Activated CD4-positive, alpha-beta memory T cell treated with anti-CD3 and anti-CD28 coated beads, Interleukin-2, amount 10 ng/mL, durations not matched to agents 7 days and 5 days (primary cell): ENCODE measurements at regions not wholly inside any gene's neighbourhood (a gene's known extent, or its start where the extent isn't known, plus 50 kb on each side); places are given as distances from the start of the nearest gene placed in this dataset.

Source experiments
- CTCF ChIA-PET: fragments of 350-600 bp; sonication (Branson Sonifier 250); formaldehyde crosslinking; loops from one replicate; lab custom pipeline; 2021; ENCODE audit warnings: antibody characterized with exemption, inconsistent platforms; lab: Charles Lee
- POLR2A ChIA-PET: fragments of 350-600 bp; sonication (Branson Sonifier 250); formaldehyde crosslinking; loops from one replicate; lab custom pipeline; 2021; ENCODE audit warnings: antibody characterized with exemption; lab: Charles Lee
- DNase-seq: peaks from one replicate; pipeline ENCODE4 v3.0.0-alpha.2; 2020
- H3K27ac Mint-ChIP-seq: one replicate; pipeline ENCODE4 v1.8.0; 2021; ENCODE audit warnings: mild to moderate bottlenecking, mixed read lengths
- H3K27me3 Mint-ChIP-seq: one replicate; pipeline ENCODE4 v1.8.0; 2021; ENCODE audit warnings: mixed read lengths
- H3K36me3 Mint-ChIP-seq: one replicate; pipeline ENCODE4 v1.8.0; 2021; ENCODE audit warnings: low read depth, mixed read lengths
- H3K4me1 Mint-ChIP-seq: one replicate; pipeline ENCODE4 v1.8.0; 2021; ENCODE audit warnings: mixed read lengths
- H3K4me3 Mint-ChIP-seq: one replicate; pipeline ENCODE4 v1.8.0; 2021; ENCODE audit warnings: mild to moderate bottlenecking, mixed read lengths
- H3K9me3 Mint-ChIP-seq: one replicate; pipeline ENCODE4 v1.8.0; 2021; ENCODE audit warnings: mixed read lengths

GRCh38 chr15:29364426-29365078, 94.9 kb upstream of the NSMCE3 start:
- H3K27ac Mint-ChIP-seq, result no peak overlapping the region
- H3K9me3 Mint-ChIP-seq, result peaks cover 11% of the 10 kb centered on the region
- H3K27me3 Mint-ChIP-seq, result peaks cover 1% of the 10 kb centered on the region
- POLR2A ChIA-PET, result no interaction called here
- H3K4me3 Mint-ChIP-seq, result no peak overlapping the region
- CTCF ChIA-PET, result no interaction called here
- no peak for DNase-seq
- H3K36me3 Mint-ChIP-seq, result no peaks in the 10 kb centered on the region
- no peaks in the 10 kb centered on the region for H3K4me1 Mint-ChIP-seq

- no peaks in the 10 kb centered on the region for H3K36me3 Mint-ChIP-seq
- ChIA-PET CTCF (no interaction called here), POLR2A (no interaction called here)
- H3K27ac Mint-ChIP-seq, result no peak overlapping the region
- H3K27me3 Mint-ChIP-seq, result peaks cover 1% of the 10 kb centered on the region
- no peak overlapping the region for H3K4me3 Mint-ChIP-seq
- H3K9me3 Mint-ChIP-seq, result no peaks in the 10 kb centered on the region
- no peaks in the 10 kb centered on the region for H3K4me1 Mint-ChIP-seq
- DNase-seq, result no peak
Measured at GRCh38 chr15:29361560-29361959, 91.9 kb upstream of the NSMCE3 start.

GRCh38 chr15:29360152-29360551, 90.5 kb upstream of the NSMCE3 start:
- H3K27ac Mint-ChIP-seq, result no peak overlapping the region
- H3K27me3 Mint-ChIP-seq, result peaks cover 1% of the 10 kb centered on the region
- no peak for DNase-seq
- POLR2A ChIA-PET, result no interaction called here
- no peaks in the 10 kb centered on the region for H3K9me3 Mint-ChIP-seq
- no peak overlapping the region for H3K4me3 Mint-ChIP-seq
- CTCF ChIA-PET, result no interaction called here
- H3K36me3 Mint-ChIP-seq, result no peaks in the 10 kb centered on the region
- H3K4me1 Mint-ChIP-seq, result no peaks in the 10 kb centered on the region

- Mint-ChIP-seq H3K36me3 (no peaks in the 10 kb centered on the region), H3K27ac (no peak overlapping the region), H3K9me3 (no peaks in the 10 kb centered on the region), H3K4me1 (no peaks in the 10 kb centered on the region), H3K4me3 (no peak overlapping the region), H3K27me3 (no peaks in the 10 kb centered on the region)
- DNase-seq, result no peak
- ChIA-PET CTCF (no interaction called here), POLR2A (no interaction called here)
Measured at GRCh38 chr15:29356786-29357185, 87.2 kb upstream of the NSMCE3 start.

- no peak overlapping the region for H3K4me3 Mint-ChIP-seq
- no peaks in the 10 kb centered on the region for H3K9me3 Mint-ChIP-seq
- ChIA-PET CTCF (no interaction called here), POLR2A (no interaction called here)
- H3K27ac Mint-ChIP-seq, result no peak overlapping the region
- no peak for DNase-seq
- H3K27me3 Mint-ChIP-seq, result no peaks in the 10 kb centered on the region
- no peaks in the 10 kb centered on the region for H3K4me1 Mint-ChIP-seq
- no peaks in the 10 kb centered on the region for H3K36me3 Mint-ChIP-seq
Measured at GRCh38 chr15:29355477-29355876, 85.9 kb upstream of the NSMCE3 start.

GRCh38 chr15:29352402-29352801, 82.8 kb upstream of the NSMCE3 start:
- CTCF ChIA-PET, result no interaction called here
- H3K4me3 Mint-ChIP-seq, result no peak overlapping the region
- no peaks in the 10 kb centered on the region for H3K27me3 Mint-ChIP-seq
- H3K4me1 Mint-ChIP-seq, result no peaks in the 10 kb centered on the region
- H3K27ac Mint-ChIP-seq, result no peak overlapping the region
- DNase-seq, result no peak
- H3K9me3 Mint-ChIP-seq, result no peaks in the 10 kb centered on the region
- POLR2A ChIA-PET, result no interaction called here
- H3K36me3 Mint-ChIP-seq, result no peaks in the 10 kb centered on the region

GRCh38 chr15:29349196-29349595, 79.6 kb upstream of the NSMCE3 start:
- Mint-ChIP-seq H3K4me3 (no peak overlapping the region), H3K27me3 (no peaks in the 10 kb centered on the region), H3K27ac (no peak overlapping the region), H3K36me3 (no peaks in the 10 kb centered on the region), H3K9me3 (no peaks in the 10 kb centered on the region), H3K4me1 (no peaks in the 10 kb centered on the region)
- no peak for DNase-seq
- ChIA-PET CTCF (no interaction called here), POLR2A (no interaction called here)

- no peaks in the 10 kb centered on the region for H3K4me1 Mint-ChIP-seq
- no peak overlapping the region for H3K4me3 Mint-ChIP-seq
- H3K36me3 Mint-ChIP-seq, result no peaks in the 10 kb centered on the region
- no peaks in the 10 kb centered on the region for H3K9me3 Mint-ChIP-seq
- DNase-seq, result no peak
- CTCF ChIA-PET, result no interaction called here
- POLR2A ChIA-PET, result no interaction called here
- no peak overlapping the region for H3K27ac Mint-ChIP-seq
- no peaks in the 10 kb centered on the region for H3K27me3 Mint-ChIP-seq
Measured at GRCh38 chr15:29348336-29348914, 78.8 kb upstream of the NSMCE3 start.

- DNase-seq, result no peak
- Mint-ChIP-seq H3K9me3 (no peaks in the 10 kb centered on the region), H3K4me3 (no peak overlapping the region), H3K36me3 (no peaks in the 10 kb centered on the region), H3K27ac (no peak overlapping the region), H3K27me3 (no peaks in the 10 kb centered on the region), H3K4me1 (no peaks in the 10 kb centered on the region)
- ChIA-PET POLR2A (no interaction called here), CTCF (no interaction called here)
Measured at GRCh38 chr15:29346998-29347397, 77.4 kb upstream of the NSMCE3 start.

- CTCF ChIA-PET, result no interaction called here
- no peak for DNase-seq
- H3K27me3 Mint-ChIP-seq, result no peaks in the 10 kb centered on the region
- no peaks in the 10 kb centered on the region for H3K9me3 Mint-ChIP-seq
- POLR2A ChIA-PET, result no interaction called here
- H3K27ac Mint-ChIP-seq, result no peak overlapping the region
- H3K4me3 Mint-ChIP-seq, result no peak overlapping the region
- no peaks in the 10 kb centered on the region for H3K4me1 Mint-ChIP-seq
- no peaks in the 10 kb centered on the region for H3K36me3 Mint-ChIP-seq
Measured at GRCh38 chr15:29345549-29346525, 76.2 kb upstream of the NSMCE3 start.

GRCh38 chr15:29344474-29344873, 74.9 kb upstream of the NSMCE3 start:
- H3K27ac Mint-ChIP-seq, result no peak overlapping the region
- H3K4me3 Mint-ChIP-seq, result no peak overlapping the region
- H3K4me1 Mint-ChIP-seq, result no peaks in the 10 kb centered on the region
- ChIA-PET POLR2A (no interaction called here), CTCF (interaction anchor here (1.0 kb wide), 1 partner anchor 242 kb away, joined by 3 read pairs; no protein-coding TSS in a partner anchor)
- no peaks in the 10 kb centered on the region for H3K27me3 Mint-ChIP-seq
- no peak for DNase-seq
- no peaks in the 10 kb centered on the region for H3K36me3 Mint-ChIP-seq
- H3K9me3 Mint-ChIP-seq, result no peaks in the 10 kb centered on the region

GRCh38 chr15:29343229-29343628, 73.6 kb upstream of the NSMCE3 start:
- H3K4me3 Mint-ChIP-seq, result no peak overlapping the region
- POLR2A ChIA-PET, result no interaction called here

GRCh38 chr15:29342201-29342600, 72.6 kb upstream of the NSMCE3 start:
- ChIA-PET CTCF (interaction anchor here (1.2 kb wide), 1 partner anchor 202 kb away, joined by 3 read pairs; no protein-coding TSS in a partner anchor), POLR2A (no interaction called here)
- DNase-seq, result no peak
- Mint-ChIP-seq H3K4me3 (no peak overlapping the region), H3K27ac (no peak overlapping the region), H3K27me3 (no peaks in the 10 kb centered on the region), H3K4me1 (no peaks in the 10 kb centered on the region), H3K36me3 (no peaks in the 10 kb centered on the region), H3K9me3 (no peaks in the 10 kb centered on the region)

More at GRCh38 chr15:29343229-29343628, 73.6 kb upstream of the NSMCE3 start:
- CTCF ChIA-PET, result interaction anchor here (1.2 kb wide), 1 partner anchor 203 kb away, joined by 3 read pairs; no protein-coding TSS in a partner anchor
- H3K27me3 Mint-ChIP-seq, result no peaks in the 10 kb centered on the region
- H3K4me1 Mint-ChIP-seq, result no peaks in the 10 kb centered on the region
- H3K27ac Mint-ChIP-seq, result no peak overlapping the region
- no peaks in the 10 kb centered on the region for H3K9me3 Mint-ChIP-seq
- DNase-seq, result no peak
- H3K36me3 Mint-ChIP-seq, result no peaks in the 10 kb centered on the region
